GM23338 (cell line): ENCODE measurements at regions not wholly inside any gene's neighbourhood (a gene's known extent, or its start where the extent isn't known, plus 50 kb on each side); places are given as distances from the start of the nearest gene placed in this dataset.

Experiments
- CREB1 ChIP-seq: fragments of 250-450 bp; sonication (Bioruptor Pico); IDR thresholded peaks from 2 replicates; pipeline ENCODE4 v1.5.0; 2020; ENCODE audit warnings: low read depth, mild to moderate bottlenecking, moderate library complexity
- EZH2 ChIP-seq: fragments of 200-600 bp; sonication (generic); IDR thresholded peaks from one replicate; pipeline ENCODE4 v1.8.0; 2017; ENCODE audit warnings: antibody characterized with exemption, mild to moderate bottlenecking, low read depth; ENCODE audit not compliant: unreplicated experiment
- EZH2phosphoT487 ChIP-seq: fragments of 200-600 bp; sonication (generic); IDR thresholded peaks from one replicate; pipeline ENCODE4 v1.8.1; 2018; ENCODE audit warnings: antibody characterized with exemption; ENCODE audit not compliant: unreplicated experiment
- TF ChIP-seq, protein P1 (sequence below), 2 experiments: fragments of 200-600 bp in 1 of 2; sonication (generic) in 1 of 2; conservative IDR thresholded peaks; 2 replicates each; pipeline versions ENCODE4 v1.5.1 to v1.6.1; 2016 to 2017; ENCODE audit warnings: antibody characterized with exemption in 2 of 2, low read depth in 2 of 2, mild to moderate bottlenecking in 2 of 2, moderate library complexity in 1 of 2
- TF ChIP-seq, protein P2 (sequence below): IDR thresholded peaks from one replicate; pipeline ENCODE4 v1.6.1; 2018; ENCODE audit warnings: antibody characterized with exemption; ENCODE audit not compliant: unreplicated experiment

DNA sequence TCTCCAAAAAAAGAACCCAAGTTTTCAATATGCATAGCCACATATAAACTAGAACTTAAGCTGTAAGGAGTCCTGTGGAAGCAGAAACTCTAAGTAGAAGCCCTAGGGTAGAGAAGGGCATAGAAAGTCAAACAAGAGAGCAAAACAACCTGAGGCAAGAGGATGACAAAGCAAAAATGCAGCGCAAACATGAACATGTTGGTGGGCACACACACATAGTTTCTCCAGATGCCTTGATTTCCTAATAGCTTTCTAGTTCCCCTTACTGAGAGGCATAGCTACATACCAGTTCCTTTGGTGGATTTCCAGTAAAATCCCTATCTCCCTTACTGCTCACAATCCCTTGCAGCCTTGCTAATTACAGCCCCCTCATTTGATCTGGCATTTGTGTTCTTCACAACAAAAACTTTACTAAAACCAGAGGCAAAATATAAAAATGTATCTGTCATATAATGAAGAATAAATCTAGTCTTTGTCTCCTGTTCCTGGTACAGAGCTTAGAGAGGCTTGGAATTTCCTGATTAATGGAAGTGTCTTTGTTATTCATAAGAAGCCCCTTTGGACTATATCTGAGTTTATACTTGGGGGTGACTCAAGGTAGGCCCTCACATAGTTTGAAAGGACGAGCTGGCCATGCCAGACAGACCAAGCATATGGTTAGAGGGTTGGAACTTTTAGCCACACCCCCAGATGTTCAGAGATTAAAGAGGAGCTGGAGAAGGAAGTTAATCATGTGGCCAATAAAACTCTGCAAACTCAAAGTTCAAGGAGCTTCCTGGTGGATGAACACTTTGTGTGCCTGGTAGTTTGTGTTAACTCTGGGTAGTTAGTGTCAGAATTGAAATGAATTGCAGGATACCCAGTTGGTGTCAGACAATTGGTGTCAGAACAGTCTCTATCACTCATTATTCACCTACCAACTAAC is 52.7 kb upstream of the ZCCHC13 start:
- TF ChIP-seq EZH2, result no peak
- TF ChIP-seq, protein P1, sequence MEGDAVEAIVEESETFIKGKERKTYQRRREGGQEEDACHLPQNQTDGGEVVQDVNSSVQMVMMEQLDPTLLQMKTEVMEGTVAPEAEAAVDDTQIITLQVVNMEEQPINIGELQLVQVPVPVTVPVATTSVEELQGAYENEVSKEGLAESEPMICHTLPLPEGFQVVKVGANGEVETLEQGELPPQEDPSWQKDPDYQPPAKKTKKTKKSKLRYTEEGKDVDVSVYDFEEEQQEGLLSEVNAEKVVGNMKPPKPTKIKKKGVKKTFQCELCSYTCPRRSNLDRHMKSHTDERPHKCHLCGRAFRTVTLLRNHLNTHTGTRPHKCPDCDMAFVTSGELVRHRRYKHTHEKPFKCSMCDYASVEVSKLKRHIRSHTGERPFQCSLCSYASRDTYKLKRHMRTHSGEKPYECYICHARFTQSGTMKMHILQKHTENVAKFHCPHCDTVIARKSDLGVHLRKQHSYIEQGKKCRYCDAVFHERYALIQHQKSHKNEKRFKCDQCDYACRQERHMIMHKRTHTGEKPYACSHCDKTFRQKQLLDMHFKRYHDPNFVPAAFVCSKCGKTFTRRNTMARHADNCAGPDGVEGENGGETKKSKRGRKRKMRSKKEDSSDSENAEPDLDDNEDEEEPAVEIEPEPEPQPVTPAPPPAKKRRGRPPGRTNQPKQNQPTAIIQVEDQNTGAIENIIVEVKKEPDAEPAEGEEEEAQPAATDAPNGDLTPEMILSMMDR (conservative IDR thresholded peaks at IDR 0.05; ENCODE audit: low read depth in 2 of 2), result no peak
- TF ChIP-seq, protein P2, sequence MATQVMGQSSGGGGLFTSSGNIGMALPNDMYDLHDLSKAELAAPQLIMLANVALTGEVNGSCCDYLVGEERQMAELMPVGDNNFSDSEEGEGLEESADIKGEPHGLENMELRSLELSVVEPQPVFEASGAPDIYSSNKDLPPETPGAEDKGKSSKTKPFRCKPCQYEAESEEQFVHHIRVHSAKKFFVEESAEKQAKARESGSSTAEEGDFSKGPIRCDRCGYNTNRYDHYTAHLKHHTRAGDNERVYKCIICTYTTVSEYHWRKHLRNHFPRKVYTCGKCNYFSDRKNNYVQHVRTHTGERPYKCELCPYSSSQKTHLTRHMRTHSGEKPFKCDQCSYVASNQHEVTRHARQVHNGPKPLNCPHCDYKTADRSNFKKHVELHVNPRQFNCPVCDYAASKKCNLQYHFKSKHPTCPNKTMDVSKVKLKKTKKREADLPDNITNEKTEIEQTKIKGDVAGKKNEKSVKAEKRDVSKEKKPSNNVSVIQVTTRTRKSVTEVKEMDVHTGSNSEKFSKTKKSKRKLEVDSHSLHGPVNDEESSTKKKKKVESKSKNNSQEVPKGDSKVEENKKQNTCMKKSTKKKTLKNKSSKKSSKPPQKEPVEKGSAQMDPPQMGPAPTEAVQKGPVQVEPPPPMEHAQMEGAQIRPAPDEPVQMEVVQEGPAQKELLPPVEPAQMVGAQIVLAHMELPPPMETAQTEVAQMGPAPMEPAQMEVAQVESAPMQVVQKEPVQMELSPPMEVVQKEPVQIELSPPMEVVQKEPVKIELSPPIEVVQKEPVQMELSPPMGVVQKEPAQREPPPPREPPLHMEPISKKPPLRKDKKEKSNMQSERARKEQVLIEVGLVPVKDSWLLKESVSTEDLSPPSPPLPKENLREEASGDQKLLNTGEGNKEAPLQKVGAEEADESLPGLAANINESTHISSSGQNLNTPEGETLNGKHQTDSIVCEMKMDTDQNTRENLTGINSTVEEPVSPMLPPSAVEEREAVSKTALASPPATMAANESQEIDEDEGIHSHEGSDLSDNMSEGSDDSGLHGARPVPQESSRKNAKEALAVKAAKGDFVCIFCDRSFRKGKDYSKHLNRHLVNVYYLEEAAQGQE, result no peak
- TF ChIP-seq EZH2phosphoT487, result no peak
- no peak for TF ChIP-seq CREB1 (CRISPR knock-in tag)
